ENCODE measurements at regions not wholly inside any gene's neighbourhood (a gene's known extent, or its start where the extent isn't known, plus 50 kb on each side); places are given as distances from the start of the nearest gene placed in this dataset.

- peak; percentile 36 for DNase-seq
Observed at GRCh38 chr10:131446171-131446570, 134.7 kb upstream of the TCERG1L start.

DNA sequence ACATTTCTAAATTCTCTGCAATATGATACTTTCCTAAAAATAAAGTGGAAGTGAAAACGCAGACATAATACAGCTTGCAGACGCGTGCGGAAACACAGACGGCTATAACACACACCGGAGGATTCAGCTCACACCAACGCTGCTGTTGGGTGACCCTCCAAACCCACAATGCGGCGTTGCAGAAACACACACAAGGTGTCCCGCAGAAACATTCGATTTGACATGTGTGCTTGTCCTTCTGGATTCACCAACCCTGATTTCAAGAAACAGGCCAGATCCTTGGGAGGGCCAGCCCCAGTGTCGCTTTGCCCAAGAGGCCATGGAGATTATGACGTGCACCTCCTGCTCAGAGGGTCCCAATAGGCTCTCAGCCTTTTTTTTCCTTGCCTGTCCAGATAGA is 136.7 kb upstream of the TCERG1L start:
- DNase-seq: no peak

- DNase-seq: no peak
Observed at GRCh38 chr10:131448883-131449282, 137.4 kb upstream of the TCERG1L start.

GRCh38 chr10:131450216-131450765 is 138.8 kb upstream of the TCERG1L start:
- no peak for DNase-seq

DNA sequence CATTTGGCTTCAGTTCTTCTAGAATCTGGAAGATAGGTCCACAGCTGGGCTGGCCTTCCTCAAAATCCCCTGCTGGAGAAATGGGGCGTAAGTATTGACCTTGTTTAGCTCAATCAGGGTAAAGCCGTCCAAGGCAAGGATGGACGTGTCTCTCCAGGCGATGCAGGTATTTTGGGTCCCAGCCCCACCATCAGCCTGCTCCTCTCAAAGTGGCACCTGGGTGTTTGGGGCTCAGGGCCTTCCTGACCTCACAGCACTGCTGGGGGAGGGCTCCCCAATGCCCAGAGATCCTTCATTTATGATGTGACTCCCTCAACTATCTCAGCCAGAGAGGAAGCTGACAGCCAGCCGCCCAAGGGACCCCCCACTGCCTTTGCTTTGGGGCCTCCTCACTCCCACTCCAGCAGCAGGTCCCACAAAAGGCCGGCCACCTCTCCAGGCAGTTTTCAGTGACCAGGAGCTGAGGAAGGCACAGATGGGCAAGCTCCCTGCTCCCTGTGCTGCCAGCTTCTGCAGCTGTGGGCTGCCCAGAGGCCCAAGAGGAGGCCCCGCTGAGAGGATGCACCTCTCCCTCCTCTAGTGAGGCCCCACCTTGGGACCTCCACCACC is 140.0 kb upstream of the TCERG1L start:
- no peak for DNase-seq

- DNase-seq: no peak
Observed at GRCh38 chr10:131452926-131453720, 141.6 kb upstream of the TCERG1L start.

DNA sequence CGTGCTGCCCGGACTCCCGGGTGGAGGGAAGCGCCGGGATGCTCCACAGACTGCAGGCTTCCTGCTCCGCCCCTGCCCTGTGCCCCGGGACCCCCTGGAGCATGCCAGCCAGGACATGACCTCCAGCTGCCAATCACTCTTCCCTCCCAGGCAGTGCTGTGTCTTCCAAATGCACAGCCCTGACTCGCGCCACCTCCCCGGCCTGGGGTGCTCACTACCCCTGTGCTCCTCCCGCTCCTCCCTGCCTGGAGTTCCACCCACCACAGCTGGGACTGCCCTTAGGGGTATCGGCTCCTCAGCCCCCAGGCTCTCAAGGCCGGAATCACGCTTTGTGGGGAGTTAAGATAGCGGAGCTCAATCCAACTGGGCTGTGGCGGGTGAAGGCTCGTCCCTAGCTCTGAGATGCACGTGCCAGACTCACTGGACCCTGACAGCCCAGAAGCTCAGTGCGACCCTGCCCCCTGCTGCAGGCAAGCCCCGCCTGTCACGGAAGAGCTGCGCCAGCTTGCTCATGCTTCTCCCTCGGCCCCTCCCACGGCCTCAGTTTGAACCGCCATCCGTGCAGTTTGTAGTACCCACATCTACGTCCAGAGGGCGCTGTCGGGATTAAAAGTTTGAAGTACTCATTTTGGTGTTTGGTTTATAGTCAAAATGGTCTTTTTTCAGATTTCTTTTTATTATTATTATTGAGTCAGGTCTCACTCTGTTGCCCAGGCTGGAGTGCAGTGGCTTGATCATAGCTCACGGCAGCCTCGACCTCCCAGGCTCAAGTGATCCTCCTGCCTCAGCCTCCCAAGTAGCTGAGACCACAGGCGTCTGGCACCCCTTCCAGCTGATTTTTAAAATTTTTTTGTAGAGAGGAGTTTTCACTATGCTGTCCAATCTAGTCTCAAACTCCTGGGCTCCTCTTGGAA is 142.5 kb upstream of the TCERG1L start:
- DNase-seq: peak; percentile 7

GRCh38 chr10:131456411-131456810 is 144.9 kb upstream of the TCERG1L start:
- DNase-seq: no peak

GRCh38 chr10:131461093-131461492 is 149.6 kb upstream of the TCERG1L start:
- no peak for DNase-seq

- DNase-seq: no peak
Observed at GRCh38 chr10:131464789-131465188, 153.3 kb upstream of the TCERG1L start.

DNA sequence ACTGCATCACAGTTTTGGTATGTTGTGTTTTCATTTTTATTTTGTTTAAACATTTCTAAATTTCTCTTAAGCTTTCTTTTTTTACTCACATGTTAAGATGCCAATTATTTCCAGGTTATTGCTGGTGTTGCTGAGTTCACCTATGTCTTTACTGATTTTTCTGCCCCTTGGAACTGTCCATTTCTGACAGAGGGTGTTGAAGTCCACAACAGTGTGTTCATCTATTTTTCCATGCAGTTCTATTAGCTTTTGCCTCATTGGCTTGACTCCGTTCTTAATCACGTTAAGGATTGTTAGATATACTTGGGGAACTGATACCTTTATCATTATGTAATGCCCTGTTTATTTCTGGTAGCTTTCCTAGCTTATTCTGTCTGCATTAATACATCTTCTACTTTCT is 158.0 kb upstream of the TCERG1L start:
- no peak for DNase-seq

DNA sequence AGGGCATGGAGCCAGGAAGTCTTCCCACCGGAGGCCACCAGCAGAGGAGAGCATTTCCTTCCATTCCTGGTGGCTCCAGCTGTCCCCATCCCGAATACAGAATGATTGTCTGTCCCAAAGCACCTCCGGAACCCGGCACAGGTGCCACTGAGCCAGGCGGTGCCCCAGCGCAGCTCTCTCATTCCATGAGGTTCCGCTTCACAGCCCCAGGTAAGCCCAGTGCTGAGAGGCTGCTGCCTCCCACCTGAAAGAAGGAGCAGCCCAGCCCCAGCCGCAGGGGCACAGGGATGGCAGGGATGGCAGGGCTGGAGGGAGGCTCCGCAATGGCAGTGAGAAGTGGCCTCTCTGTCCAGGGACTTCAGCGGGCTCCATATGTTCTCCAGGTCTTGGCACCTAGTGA is 162.1 kb upstream of the TCERG1L start:
- no peak for DNase-seq

GRCh38 chr10:131474416-131474815 is 162.9 kb upstream of the TCERG1L start:
- no peak for DNase-seq

DNA sequence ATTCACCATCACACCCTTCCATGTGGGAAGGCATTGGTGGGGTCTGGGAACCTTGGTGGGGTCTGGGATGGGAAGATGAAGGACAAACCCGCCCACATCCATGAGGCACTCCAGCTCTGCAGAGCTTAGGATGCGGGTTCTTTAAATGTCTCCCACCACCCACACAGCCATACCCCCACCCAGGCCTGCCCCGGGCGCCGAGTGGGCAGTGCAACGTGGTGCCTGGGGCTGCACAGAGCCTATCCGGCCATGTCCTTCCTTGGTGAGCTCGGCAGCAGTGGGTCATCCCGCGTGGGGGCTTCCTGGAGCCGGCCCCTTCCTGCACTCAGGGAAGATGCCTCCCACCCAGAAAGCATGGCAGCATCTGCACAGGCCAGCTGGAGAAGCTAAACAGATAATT is 163.5 kb upstream of the TCERG1L start:
- DNase-seq: no peak

- no peak for DNase-seq
Observed at GRCh38 chr10:131475803-131476202, 164.3 kb upstream of the TCERG1L start.

GRCh38 chr10:131477457-131478121 is 166.1 kb upstream of the TCERG1L start:
- DNase-seq: no peak

- DNase-seq: no peak
Observed at GRCh38 chr10:131478377-131478989, 167.0 kb upstream of the TCERG1L start.

DNA sequence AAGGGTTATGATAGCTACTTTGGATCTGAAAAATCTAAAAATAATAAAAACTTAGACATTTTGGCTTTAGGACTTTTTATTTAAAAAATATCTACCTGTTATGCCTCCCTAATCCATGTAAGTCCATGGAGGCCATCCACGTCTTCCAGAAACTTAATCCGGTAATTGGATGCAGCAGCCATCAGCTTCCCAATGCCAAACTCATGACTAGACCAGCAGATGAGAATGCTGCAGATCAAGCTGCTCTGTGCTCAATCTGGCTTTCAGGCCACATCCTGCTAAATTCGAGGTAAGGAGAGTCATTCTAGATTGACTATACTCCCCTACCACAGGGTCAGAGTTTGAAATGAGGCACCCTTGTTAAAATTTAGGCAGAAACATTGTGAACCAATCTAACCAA is 168.5 kb upstream of the TCERG1L start:
- no peak for DNase-seq

DNA sequence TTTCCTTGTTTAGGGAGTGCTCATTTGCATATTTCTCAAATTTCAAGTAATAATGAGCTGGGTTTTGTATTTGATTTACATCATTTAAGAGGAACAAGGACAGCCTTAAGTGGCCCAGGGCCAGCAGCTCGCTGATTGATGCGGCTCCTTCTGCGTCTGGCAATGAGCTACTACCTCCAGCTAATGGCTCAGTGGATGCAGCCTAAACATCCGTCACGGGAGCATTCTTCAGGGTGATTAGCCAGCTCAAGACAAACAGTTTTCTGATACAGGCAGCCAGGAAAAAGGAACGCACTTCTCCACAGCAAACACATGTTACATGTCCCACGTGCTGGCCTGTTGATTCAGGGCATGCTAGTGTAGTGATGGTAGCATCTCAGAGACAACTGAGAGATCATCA is 169.3 kb upstream of the TCERG1L start:
- no peak for DNase-seq

DNA sequence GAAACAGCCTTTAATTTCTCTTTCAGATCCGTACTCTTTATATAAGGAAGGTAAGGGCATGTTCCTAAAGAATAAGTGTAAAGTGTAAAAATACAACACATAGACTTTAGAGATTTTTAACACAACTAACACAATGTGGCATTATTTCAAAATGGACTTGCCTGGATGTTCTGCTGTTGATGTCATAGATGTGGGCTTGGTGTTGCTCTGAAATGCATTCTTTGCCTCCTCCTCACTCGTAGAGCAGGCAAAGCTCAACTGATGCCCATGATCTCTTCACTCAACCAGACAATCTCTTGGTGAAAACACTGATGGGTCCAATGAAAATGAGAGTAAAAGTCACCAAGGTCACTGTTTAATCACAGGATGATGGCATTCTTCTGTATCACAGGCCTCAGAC is 174.2 kb upstream of the TCERG1L start:
- no peak for DNase-seq

DNA sequence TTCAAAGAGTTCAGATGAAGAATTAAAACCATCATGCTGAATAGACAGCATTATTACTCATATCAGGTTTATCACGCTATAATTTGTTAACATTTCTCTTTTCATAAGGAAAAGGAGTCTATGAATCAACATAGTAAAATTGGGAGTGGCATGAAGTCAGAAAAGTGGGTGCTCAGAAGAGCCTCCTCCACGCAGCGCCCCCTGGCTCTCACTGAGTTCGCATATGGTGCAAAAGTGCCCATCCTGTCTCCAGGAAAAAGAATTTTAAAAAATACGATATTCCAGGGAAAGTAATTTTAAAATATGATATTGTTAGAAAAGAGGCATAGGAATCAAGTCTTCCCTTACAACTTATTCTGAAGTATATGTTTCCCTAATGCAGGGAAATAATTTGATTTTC is 176.3 kb upstream of the TCERG1L start:
- DNase-seq: no peak

- DNase-seq: no peak
Observed at GRCh38 chr10:131490991-131491594, 179.6 kb upstream of the TCERG1L start.
